Endothelial cell of umbilical vein (primary cell): ENCODE measurements at regions not wholly inside any gene's neighbourhood (a gene's known extent, or its start where the extent isn't known, plus 50 kb on each side); places are given as distances from the start of the nearest gene placed in this dataset.

ENCODE experiments used
- BruUV-seq: library from RNA; stranded (reverse); fragments of 400-500 nt; replicated peaks from 2 replicates; lab custom pipeline; 2021; lab: Mats Ljungman, UMichigan
- CTCF ChIA-PET: fragments of 300-600, 350-600 bp; sonication (Branson Sonifier 250); formaldehyde crosslinking; loops from one replicate; lab custom pipeline; 2021; ENCODE audit warnings: antibody characterized with exemption, inconsistent platforms; lab: Charles Lee
- POLR2A ChIA-PET: fragments of 300-600, 350-600 bp; sonication (Branson Sonifier 250); formaldehyde crosslinking; loops from one replicate; lab custom pipeline; 2021; ENCODE audit warnings: antibody characterized with exemption, inconsistent platforms; lab: Charles Lee
- DNase-seq: peaks from one replicate; pipeline ENCODE4 v3.0.0-alpha.2; 2011; ENCODE audit warnings: low read depth, low spot score
- FAIRE-seq: peaks from 2 replicates; lab custom pipeline; 2011; peaks lifted over from hg19 to GRCh38; lab: Jason Lieb, UNC
- H2AFZ ChIP-seq: 2 replicates; pipeline ENCODE4 v1.6.0; 2012; ENCODE audit warnings: low read depth, low read length, control low read depth, inconsistent platforms
- H3K27ac ChIP-seq: 2 replicates; pipeline ENCODE4 v1.5.1; 2011; ENCODE audit warnings: low read depth, mild to moderate bottlenecking, control low read depth, low read length, moderate library complexity; ENCODE audit not compliant: insufficient read depth
- H3K27me3 ChIP-seq, 2 experiments: 2 replicates each; pipeline versions ENCODE4 v1.6.0 to v1.6.1; 2011; ENCODE audit warnings: low read length in 2 of 2, mixed read lengths in 1 of 2; ENCODE audit not compliant: control insufficient read depth in 2 of 2, insufficient read depth in 2 of 2
- H3K36me3 ChIP-seq, 2 experiments: 2 replicates in 1 of 2; 3 replicates in 1 of 2; pipeline ENCODE4 v1.5.1; 2011; ENCODE audit warnings: low read length in 2 of 2, mild to moderate bottlenecking in 1 of 2, moderate library complexity in 1 of 2; ENCODE audit not compliant: control insufficient read depth in 2 of 2, insufficient read depth in 2 of 2; ENCODE audit errors: extremely low read depth in 1 of 2
- H3K4me1 ChIP-seq: 3 replicates; pipeline ENCODE4 v1.5.1; 2011; ENCODE audit warnings: mild to moderate bottlenecking, low read length; ENCODE audit not compliant: control insufficient read depth, insufficient read depth; ENCODE audit errors: extremely low read depth
- H3K4me2 ChIP-seq: 2 replicates; pipeline ENCODE4 v1.6.1; 2011; ENCODE audit warnings: low read length, control low read depth, mixed read lengths; ENCODE audit not compliant: insufficient read depth
- H3K4me3 ChIP-seq, 3 experiments: fragments of 200-600 bp in 1 of 3; sonication (generic), shearing (Covaris generic) in 1 of 3; replicated peaks in 1 of 3; 2 replicates each; pipeline ENCODE4 v1.5.1; 2011 to 2016; ENCODE audit warnings: control low read depth in 3 of 3, low read length in 3 of 3, mild to moderate bottlenecking in 2 of 3, inconsistent platforms in 1 of 3, low read depth in 1 of 3, moderate library complexity in 1 of 3; ENCODE audit not compliant: insufficient read depth in 1 of 3
- H3K79me2 ChIP-seq: 2 replicates; pipeline ENCODE4 v1.6.0; 2012; ENCODE audit warnings: low read length, inconsistent platforms; ENCODE audit not compliant: control insufficient read depth, insufficient read depth
- H3K9ac ChIP-seq: replicated peaks from 2 replicates; pipeline ENCODE3; 2011; ENCODE audit warnings: low read length, control low read depth; ENCODE audit not compliant: insufficient read depth; ENCODE audit errors: extremely low read depth
- H3K9me1 ChIP-seq: replicated peaks from 3 replicates; pipeline ENCODE4 v1.6.0; 2011; ENCODE audit warnings: mild to moderate bottlenecking, low read length; ENCODE audit not compliant: control insufficient read depth, insufficient read depth; ENCODE audit errors: extremely low read depth
- H3K9me3 ChIP-seq: replicated peaks from 2 replicates; pipeline ENCODE4 v1.5.1; 2012; ENCODE audit warnings: low read length, inconsistent platforms; ENCODE audit not compliant: control insufficient read depth, insufficient read depth
- H4K20me1 ChIP-seq: replicated peaks from 2 replicates; pipeline ENCODE3; 2011; ENCODE audit warnings: mild to moderate bottlenecking, low read length; ENCODE audit not compliant: control insufficient read depth, insufficient read depth; ENCODE audit errors: extremely low read depth
- CTCF ChIP-seq, 2 donors: IDR thresholded peaks; 1 replicate in 1 of 2; 2 replicates in 1 of 2; pipeline ENCODE4 v1.5.1; 2011; ENCODE audit warnings: low read length in 2 of 2, mild to moderate bottlenecking in 2 of 2, moderate library complexity in 2 of 2, control low read depth in 1 of 2, inconsistent platforms in 1 of 2, low read depth in 1 of 2; ENCODE audit not compliant: insufficient read depth in 1 of 2; ENCODE audit errors: extremely low read depth in 1 of 2
- EZH2 ChIP-seq: IDR thresholded peaks from 2 replicates; pipeline ENCODE4 v1.6.1; 2012; ENCODE audit warnings: borderline replicate concordance, low read depth, mild to moderate bottlenecking, moderate library complexity, low read length, inconsistent platforms; ENCODE audit not compliant: severe bottlenecking
- FOS ChIP-seq: IDR thresholded peaks from 2 replicates; pipeline ENCODE4 v1.6.1; 2011; ENCODE audit warnings: mild to moderate bottlenecking, low read length, moderate library complexity, borderline replicate concordance; ENCODE audit not compliant: insufficient read depth
- GATA2 ChIP-seq: IDR thresholded peaks from 2 replicates; pipeline ENCODE4 v1.7.0; 2011; ENCODE audit warnings: low read depth, mild to moderate bottlenecking, moderate library complexity, mixed read lengths, low read length; ENCODE audit not compliant: insufficient read length, insufficient read depth
- JUN ChIP-seq: IDR thresholded peaks from 2 replicates; pipeline ENCODE4 v1.6.1; 2011; ENCODE audit warnings: borderline replicate concordance, low read depth; ENCODE audit not compliant: insufficient read length, insufficient read depth
- MAX ChIP-seq: IDR thresholded peaks from 2 replicates; pipeline ENCODE4 v1.6.1; 2011; ENCODE audit not compliant: insufficient read depth, insufficient read length
- MYC ChIP-seq: IDR thresholded peaks from one replicate; pipeline ENCODE4 v1.6.1; 2011; ENCODE audit warnings: mild to moderate bottlenecking, low read depth, low read length
- POLR2A ChIP-seq: IDR thresholded peaks from 2 replicates; pipeline ENCODE4 v1.6.1; 2012; ENCODE audit warnings: low read depth, mild to moderate bottlenecking, control low read depth, low read length
- POLR2AphosphoS5 ChIP-seq: IDR thresholded peaks from 2 replicates; pipeline ENCODE4 v1.6.1; 2012; ENCODE audit warnings: low read depth, mild to moderate bottlenecking, control low read depth, low read length, moderate library complexity; ENCODE audit not compliant: insufficient read depth
- dilution Hi-C: fragments of 300-500 bp; cut with MboI; formaldehyde crosslinking; loops from one replicate; pipeline ENCODE4 v1.15.0; 2019; ENCODE audit warnings: low sequenced_read_pairs; ENCODE audit not compliant: extremely low pct_ligation_motif_present
- intact Hi-C: fragments of 100-400 bp; cut with micrococcal nuclease; formaldehyde crosslinking; loops from one replicate; pipeline ENCODE4 v1.10.0; 2022

- Histone ChIP-seq H3K36me3 (no peaks in the 10 kb centered on the region), H3K4me2 (no peak overlapping the region), H3K4me3 (no peak overlapping the region), H4K20me1 (no peaks in the 10 kb centered on the region), H3K9me3 (no peaks in the 10 kb centered on the region), H3K4me1 (peaks cover 15% of the 10 kb centered on the region), H3K79me2 (no peaks in the 10 kb centered on the region), H3K27me3 (no peaks in the 10 kb centered on the region), H3K27ac (no peak overlapping the region), H2AFZ (no peak overlapping the region), H3K9me1 (no peaks in the 10 kb centered on the region), H3K9ac (no peak overlapping the region)
- POLR2A ChIA-PET, result no interaction called here
- BruUV-seq, result no TSS peak
- no peak for TF ChIP-seq JUN
- no peak for TF ChIP-seq POLR2A
- TF ChIP-seq FOS, result no peak
- TF ChIP-seq GATA2, result no peak
- TF ChIP-seq CTCF (IDR thresholded peaks at IDR 0.05; ENCODE audit: extremely low read depth in 1 of 2, insufficient read depth in 1 of 2, low read depth in 1 of 2, low read length in 2 of 2), result no peak
- no peak for TF ChIP-seq MYC
- no peak for TF ChIP-seq POLR2AphosphoS5
- no peak for TF ChIP-seq MAX
- TF ChIP-seq EZH2, result no peak
- no peak for FAIRE-seq
- DNase-seq, result no peak
- dilution Hi-C loops, result no loop called here
- CTCF ChIA-PET, result no interaction called here
- intact Hi-C loops, result loop anchor here (5.0 kb wide), 1 partner anchor 1334 kb away; no protein-coding TSS in a partner anchor
Observed at GRCh38 chr6:140228491-140228890, 854.0 kb upstream of the CITED2 start.
